Gastrocnemius medialis (tissue), 4 donors: ENCODE measurements at regions not wholly inside any gene's neighbourhood (a gene's known extent, or its start where the extent isn't known, plus 50 kb on each side); places are given as distances from the start of the nearest gene placed in this dataset.

Source experiments
- ATAC-seq, 2 donors: fragments of 150-250 bp; one replicate each; pipeline ENCODE4 v1.9.1; 2016
- DNase-seq, 2 donors: peaks; one replicate each; pipeline ENCODE4 v3.0.0-alpha.2; 2019
- H3K27ac ChIP-seq, 4 donors: fragments of 200-600 bp; sonication (generic); 1 replicate in 1 of 4; 2 replicates in 3 of 4; pipeline ENCODE4 v1.5.1; 2016 to 2018; ENCODE audit warnings: mild to moderate bottlenecking in 2 of 4, moderate library complexity in 1 of 4
- H3K27me3 ChIP-seq, 3 donors: fragments of 200-600 bp; sonication (generic) in 2 of 3; 1 replicate in 1 of 3; 2 replicates in 2 of 3; pipeline versions ENCODE4 v1.5.1 to v1.6.0; 2016 to 2019; ENCODE audit warnings: mild to moderate bottlenecking in 1 of 3, moderate library complexity in 1 of 3
- H3K36me3 ChIP-seq, 2 donors: fragments of 200-600 bp; sonication (generic) in 1 of 2; one replicate each; pipeline ENCODE4 v1.5.1; 2017 to 2018
- H3K4me1 ChIP-seq, 2 donors: fragments of 200-600 bp; sonication (generic) in 1 of 2; one replicate each; pipeline ENCODE4 v1.5.1; 2016 to 2017; ENCODE audit warnings: mild to moderate bottlenecking in 2 of 2
- H3K4me3 ChIP-seq, 4 donors: fragments of 200-600 bp; sonication (generic) in 3 of 4; 1 replicate in 1 of 4; 2 replicates in 3 of 4; pipeline ENCODE4 v1.5.1; 2016 to 2019; ENCODE audit warnings: mild to moderate bottlenecking in 2 of 4
- H3K9me3 ChIP-seq, 3 donors: fragments of 200-600 bp; sonication (generic) in 2 of 3; 1 replicate in 1 of 3; 2 replicates in 2 of 3; pipeline ENCODE4 v1.5.1; 2016 to 2019
- CTCF ChIP-seq, 5 experiments: fragments of 450-650 bp in 3 of 5; fragments of 200-600 bp in 2 of 5; sonication (generic) in 2 of 5; IDR thresholded peaks in 4 of 5; conservative IDR thresholded peaks in 1 of 5; 1 replicate in 4 of 5; 2 replicates in 1 of 5; pipeline ENCODE4 v1.5.1; 2016 to 2019; ENCODE audit warnings: antibody characterized with exemption in 5 of 5, mild to moderate bottlenecking in 3 of 5, moderate library complexity in 3 of 5
- POLR2A ChIP-seq, 2 donors: fragments of 450-650 bp; IDR thresholded peaks; one replicate each; pipeline ENCODE4 v1.6.1; 2017; ENCODE audit warnings: antibody characterized with exemption in 2 of 2, mild to moderate bottlenecking in 2 of 2, moderate library complexity in 2 of 2
- in situ Hi-C, 4 donors: fragments of 200-750 bp; cut with MboI; loops; one replicate each; pipeline versions ENCODE4 v1.15.0 to v1.8.0; 2017; ENCODE audit warnings: low sequenced_read_pairs in 4 of 4
- intact Hi-C: fragments of 100-400 bp; cut with DNase I; formaldehyde crosslinking; loops from one replicate; pipeline ENCODE4 v1.15.1; 2023; ENCODE audit warnings: low total_unique reads

- TF ChIP-seq CTCF (IDR thresholded peaks at IDR 0.05 in 4 of 5, conservative IDR thresholded peaks at IDR 0.05 in 1 of 5), result no peak
- no peak for TF ChIP-seq POLR2A (IDR thresholded peaks at IDR 0.05)
- in situ Hi-C loops (no loop called here), intact Hi-C loops (no loop called here)
- Histone ChIP-seq H3K4me3 (no peak overlapping the region), H3K4me1 (no peaks in the 10 kb centered on the region), H3K36me3 (no peaks in the 10 kb centered on the region), H3K27me3 (no peaks in the 10 kb centered on the region), H3K9me3 (no peaks in the 10 kb centered on the region), H3K27ac (no peak overlapping the region)
- ATAC-seq (no peak), DNase-seq (no peak)
Observed at GRCh38 chr12:116490471-116490870, 68.7 kb upstream of the MAP1LC3B2 start.

- Histone ChIP-seq H3K4me1 (peaks cover 0 to 4% of the 10 kb centered on the region in 2 donors), H3K9me3 (no peaks in the 10 kb centered on the region), H3K27me3 (no peaks in the 10 kb centered on the region), H3K27ac (no peak overlapping the region), H3K4me3 (no peak overlapping the region), H3K36me3 (no peaks in the 10 kb centered on the region)
- no peak for DNase-seq
- ATAC-seq, result no peak
- intact Hi-C loops, result no loop called here
- no peak for TF ChIP-seq POLR2A (IDR thresholded peaks at IDR 0.05)
- no peak for TF ChIP-seq CTCF (IDR thresholded peaks at IDR 0.05 in 4 of 5, conservative IDR thresholded peaks at IDR 0.05 in 1 of 5)
- in situ Hi-C loops, result no loop called here
Observed at GRCh38 chr12:116492703-116493324, 66.4 kb upstream of the MAP1LC3B2 start.

GRCh38 chr12:116495260-116495659 is 63.9 kb upstream of the MAP1LC3B2 start:
- TF ChIP-seq CTCF (IDR thresholded peaks at IDR 0.05 in 4 of 5, conservative IDR thresholded peaks at IDR 0.05 in 1 of 5), result no peak
- no peak for TF ChIP-seq POLR2A (IDR thresholded peaks at IDR 0.05)
- Histone ChIP-seq H3K27me3 (no peaks in the 10 kb centered on the region), H3K36me3 (no peaks in the 10 kb centered on the region), H3K4me3 (no peak overlapping the region), H3K9me3 (no peaks in the 10 kb centered on the region), H3K4me1 (peaks cover 0 to 4% of the 10 kb centered on the region in 2 donors), H3K27ac (no peak overlapping the region)
- peak in 1 of 2 donors; percentile 75 for ATAC-seq
- peak; percentile 20 to 25 for DNase-seq
- in situ Hi-C loops (no loop called here), intact Hi-C loops (no loop called here)

GRCh38 chr12:116497051-116497591 is 62.1 kb upstream of the MAP1LC3B2 start:
- Histone ChIP-seq H3K9me3 (no peaks in the 10 kb centered on the region), H3K4me3 (no peak overlapping the region), H3K27me3 (no peaks in the 10 kb centered on the region), H3K4me1 (peaks cover 0 to 4% of the 10 kb centered on the region in 2 donors), H3K36me3 (no peaks in the 10 kb centered on the region), H3K27ac (peak overlapping the region in 2 of 4 donors; percentile 17 to 54)
- peak in 1 of 5 experiments; percentile 10 for TF ChIP-seq CTCF (IDR thresholded peaks at IDR 0.05 in 4 of 5, conservative IDR thresholded peaks at IDR 0.05 in 1 of 5)
- no peak for TF ChIP-seq POLR2A (IDR thresholded peaks at IDR 0.05)
- ATAC-seq (peak; percentile 39 to 71), DNase-seq (peak in 1 of 2 donors; percentile 38)
- in situ Hi-C loops (no loop called here), intact Hi-C loops (no loop called here)
